ENCODE measurements at regions not wholly inside any gene's neighbourhood (a gene's known extent, or its start where the extent isn't known, plus 50 kb on each side); places are given as distances from the start of the nearest gene placed in this dataset.

DNA sequence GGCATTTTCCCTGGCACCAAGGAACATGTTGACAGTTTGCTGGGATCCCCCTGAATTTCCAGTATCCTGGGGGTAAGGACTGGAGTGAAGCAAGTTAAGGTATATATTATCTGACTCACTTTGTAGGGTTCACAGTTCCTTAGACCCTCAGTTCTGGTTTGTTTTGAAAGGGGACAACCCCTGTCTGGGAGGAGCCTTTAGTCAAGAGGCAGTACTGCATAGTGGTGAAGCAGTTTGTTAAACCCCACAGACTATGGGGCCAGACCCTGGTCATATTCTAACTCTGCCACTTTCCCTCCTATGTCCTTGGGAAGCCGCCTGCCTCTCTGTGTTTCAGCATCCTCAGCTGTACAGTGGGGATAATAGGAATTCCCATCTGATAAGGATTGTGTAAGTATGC, 145.5 kb upstream of the ZFHX3 start:
- Histone ChIP-seq H3K9me3 (peaks cover 8% of the 10 kb centered on the region), H3K9ac (no peak overlapping the region), H3K4me3 (no peak overlapping the region), H3K4me1 (peaks cover 22% of the 10 kb centered on the region), H3K27me3 (no peaks in the 10 kb centered on the region), H3K4me2 (no peak overlapping the region), H3K36me3 (no peaks in the 10 kb centered on the region), H4K20me1 (no peaks in the 10 kb centered on the region), H3K27ac (no peak overlapping the region)
- TF ChIP-seq Cebpa-rat (IDR thresholded peaks at IDR 0.05) = no peak

DNA sequence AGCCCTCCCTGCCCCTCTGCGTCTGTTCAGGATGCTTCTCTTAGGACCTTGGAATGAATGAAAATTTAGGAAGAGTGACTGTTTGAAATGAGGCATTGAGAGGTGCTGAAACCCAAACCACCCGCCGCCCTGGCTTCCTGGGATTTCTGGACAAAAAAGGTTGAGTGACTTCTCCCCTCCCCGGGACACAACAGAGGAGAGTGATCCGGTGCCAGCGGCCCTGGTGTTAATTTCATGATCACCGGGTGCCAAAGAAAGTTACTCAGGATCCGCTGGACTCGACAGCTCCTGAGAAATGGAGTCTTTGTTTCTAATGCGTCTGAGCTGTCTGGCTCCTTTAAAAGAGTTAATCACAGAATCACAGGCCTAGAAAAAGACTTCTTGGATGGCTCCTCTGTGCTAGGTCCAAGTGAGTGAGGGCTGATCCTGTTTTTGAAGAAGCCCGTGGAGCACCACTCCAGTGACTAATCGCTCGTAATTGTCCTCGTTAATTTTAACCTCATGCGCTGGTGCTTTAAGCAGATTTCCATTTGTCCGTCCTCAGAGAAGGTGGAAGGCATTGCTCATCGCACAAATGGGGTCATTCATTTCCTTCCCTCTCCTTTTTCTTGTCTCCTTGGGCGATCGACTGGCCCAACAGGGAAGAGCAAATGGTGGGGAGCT, 144.4 kb upstream of the ZFHX3 start:
- Histone ChIP-seq H3K27ac (no peak overlapping the region), H3K4me3 (no peak overlapping the region), H3K9ac (no peak overlapping the region), H4K20me1 (no peaks in the 10 kb centered on the region), H3K4me2 (peak overlapping the region; percentile 56; the same call in 1 of the 2 replicates), H3K27me3 (no peaks in the 10 kb centered on the region), H3K9me3 (peaks cover 8% of the 10 kb centered on the region), H3K4me1 (peaks cover 14% of the 10 kb centered on the region), H3K36me3 (no peaks in the 10 kb centered on the region)
- no peak for TF ChIP-seq Cebpa-rat (IDR thresholded peaks at IDR 0.05)

DNA sequence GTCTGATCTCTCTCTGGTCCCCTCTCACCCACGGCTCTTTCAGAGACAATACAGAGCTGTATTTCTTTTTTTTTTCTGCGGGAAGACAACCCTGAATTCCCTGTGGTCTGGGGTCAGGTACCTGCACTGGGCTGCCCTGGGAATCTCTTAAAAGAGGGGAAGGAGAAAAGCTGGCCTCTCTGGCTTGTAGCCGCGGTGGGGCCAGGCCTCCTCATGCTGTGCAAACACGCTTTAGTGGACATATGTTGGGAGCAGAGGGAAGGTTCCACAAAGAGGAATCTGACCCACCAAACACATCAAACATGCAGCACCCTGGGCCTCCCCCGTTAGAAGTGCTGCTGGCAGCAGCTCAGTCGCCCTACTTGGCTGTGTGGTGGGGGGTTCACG, 143.7 kb upstream of the ZFHX3 start:
- no peak overlapping the region for H3K4me3 ChIP-seq
- no peaks in the 10 kb centered on the region for H4K20me1 ChIP-seq
- no peak overlapping the region for H3K27ac ChIP-seq
- TF ChIP-seq Cebpa-rat (IDR thresholded peaks at IDR 0.05) = no peak
- peaks cover 14% of the 10 kb centered on the region for H3K4me1 ChIP-seq
- peaks cover 8% of the 10 kb centered on the region for H3K9me3 ChIP-seq
- H3K4me2 ChIP-seq = peak overlapping the region; percentile 56
- H3K9ac ChIP-seq = no peak overlapping the region
- no peaks in the 10 kb centered on the region for H3K36me3 ChIP-seq
- no peaks in the 10 kb centered on the region for H3K27me3 ChIP-seq

DNA sequence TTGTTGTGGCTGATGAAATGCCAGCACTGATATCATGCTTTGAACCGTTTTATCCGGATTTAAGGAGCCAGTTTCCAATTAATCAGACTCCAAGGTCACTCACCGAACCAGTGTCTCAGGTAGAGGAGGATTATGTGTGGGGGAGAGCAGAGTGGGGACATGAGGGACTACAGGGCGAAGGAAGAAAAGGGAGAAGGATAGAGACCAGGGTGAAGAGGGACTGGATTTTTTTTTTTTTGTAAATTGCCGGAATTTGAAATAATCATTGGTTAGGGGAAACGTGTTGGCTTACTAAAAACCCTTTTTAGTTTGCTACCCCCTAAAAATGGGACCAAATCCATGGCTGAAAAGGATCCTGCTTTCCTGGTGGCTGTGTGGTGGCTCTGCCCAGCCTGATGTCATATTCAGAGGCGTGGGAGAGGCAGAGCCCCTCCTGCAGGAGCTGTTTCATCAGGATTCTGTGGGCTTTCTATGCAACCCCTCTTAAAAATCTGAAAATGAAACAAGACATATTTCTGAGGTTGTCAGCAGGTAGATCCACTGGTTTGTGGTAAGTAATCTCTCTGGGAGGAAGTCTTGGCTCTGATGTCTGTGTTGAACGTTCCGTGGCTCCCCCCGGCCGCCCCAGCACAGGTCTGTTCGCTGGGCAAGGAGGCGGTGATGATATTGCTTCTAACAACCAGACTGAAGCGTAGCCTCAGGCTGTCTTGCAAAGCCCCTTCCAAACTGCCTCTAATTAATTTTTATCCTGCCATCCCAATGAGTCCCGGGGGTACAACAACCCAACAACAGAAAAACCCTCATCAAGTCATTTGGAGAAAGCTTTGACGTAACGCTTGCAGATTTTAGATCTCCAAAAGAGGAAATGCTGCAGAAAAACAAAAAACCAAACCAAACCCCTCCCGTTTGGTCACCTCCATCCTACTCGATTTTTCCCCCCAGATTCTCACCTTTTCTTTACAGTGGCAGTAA, 143.0 kb upstream of the ZFHX3 start:
- H3K27me3 ChIP-seq = no peaks in the 10 kb centered on the region
- H3K9me3 ChIP-seq = peaks cover 8% of the 10 kb centered on the region
- H3K36me3 ChIP-seq = no peaks in the 10 kb centered on the region
- no peak overlapping the region for H3K27ac ChIP-seq
- TF ChIP-seq Cebpa-rat (IDR thresholded peaks at IDR 0.05) = no peak
- H3K9ac ChIP-seq = no peak overlapping the region
- H3K4me1 ChIP-seq = peaks cover 14% of the 10 kb centered on the region
- peak overlapping the region; percentile 56 for H3K4me2 ChIP-seq
- H4K20me1 ChIP-seq = no peaks in the 10 kb centered on the region
- H3K4me3 ChIP-seq = no peak overlapping the region

DNA sequence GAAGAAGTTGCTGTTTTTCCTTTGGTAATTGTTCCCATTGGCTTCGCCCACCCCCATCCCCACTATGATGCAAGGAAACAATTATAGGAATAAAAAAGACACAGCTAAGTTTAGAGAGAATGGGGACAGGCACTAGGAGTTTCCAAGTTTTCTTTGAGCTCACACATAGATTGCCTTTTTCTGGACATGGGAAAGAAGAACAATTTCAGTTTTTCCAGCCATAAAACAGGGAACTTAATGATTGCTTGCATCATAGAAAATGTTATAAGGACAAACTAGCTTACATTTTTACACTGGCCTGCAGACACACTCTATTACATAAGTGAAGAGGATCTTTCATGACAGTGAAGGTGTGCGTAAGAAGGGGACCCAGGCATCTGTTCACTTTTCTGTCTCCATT, 142.3 kb upstream of the ZFHX3 start:
- Histone ChIP-seq H3K27me3 (no peaks in the 10 kb centered on the region), H3K4me2 (no peak overlapping the region), H3K36me3 (no peaks in the 10 kb centered on the region), H3K27ac (no peak overlapping the region), H3K9ac (no peak overlapping the region), H3K4me3 (no peak overlapping the region), H3K4me1 (peaks cover 14% of the 10 kb centered on the region), H4K20me1 (no peaks in the 10 kb centered on the region), H3K9me3 (peaks cover 8% of the 10 kb centered on the region)
- no peak for TF ChIP-seq Cebpa-rat (IDR thresholded peaks at IDR 0.05)

DNA sequence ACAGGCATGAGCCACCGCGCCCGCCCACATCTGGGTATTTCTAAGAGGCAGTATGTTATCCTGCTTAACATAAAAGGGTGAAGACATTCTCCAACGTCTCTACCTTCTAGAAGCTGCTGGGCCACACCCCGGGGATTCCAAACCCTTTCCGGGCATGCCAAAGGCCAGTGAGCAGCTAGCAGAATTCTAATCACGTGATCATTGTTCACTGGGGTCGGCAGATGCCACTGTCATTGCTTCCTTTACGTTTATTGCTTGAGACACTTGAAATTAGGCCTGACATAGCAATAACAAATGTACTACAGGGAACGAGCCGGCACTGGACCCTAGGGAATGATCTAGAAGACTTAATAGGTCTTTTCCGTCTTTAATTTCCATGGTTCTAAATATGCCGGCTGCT, 141.2 kb upstream of the ZFHX3 start:
- TF ChIP-seq Cebpa-rat (IDR thresholded peaks at IDR 0.05) = no peak
- H3K36me3 ChIP-seq = no peaks in the 10 kb centered on the region
- H3K9me3 ChIP-seq = peaks cover 8% of the 10 kb centered on the region
- no peaks in the 10 kb centered on the region for H4K20me1 ChIP-seq
- H3K4me2 ChIP-seq = no peak overlapping the region
- no peaks in the 10 kb centered on the region for H3K27me3 ChIP-seq
- H3K4me1 ChIP-seq = peaks cover 14% of the 10 kb centered on the region
- no peak overlapping the region for H3K4me3 ChIP-seq
- H3K27ac ChIP-seq = no peak overlapping the region
- H3K9ac ChIP-seq = no peak overlapping the region

DNA sequence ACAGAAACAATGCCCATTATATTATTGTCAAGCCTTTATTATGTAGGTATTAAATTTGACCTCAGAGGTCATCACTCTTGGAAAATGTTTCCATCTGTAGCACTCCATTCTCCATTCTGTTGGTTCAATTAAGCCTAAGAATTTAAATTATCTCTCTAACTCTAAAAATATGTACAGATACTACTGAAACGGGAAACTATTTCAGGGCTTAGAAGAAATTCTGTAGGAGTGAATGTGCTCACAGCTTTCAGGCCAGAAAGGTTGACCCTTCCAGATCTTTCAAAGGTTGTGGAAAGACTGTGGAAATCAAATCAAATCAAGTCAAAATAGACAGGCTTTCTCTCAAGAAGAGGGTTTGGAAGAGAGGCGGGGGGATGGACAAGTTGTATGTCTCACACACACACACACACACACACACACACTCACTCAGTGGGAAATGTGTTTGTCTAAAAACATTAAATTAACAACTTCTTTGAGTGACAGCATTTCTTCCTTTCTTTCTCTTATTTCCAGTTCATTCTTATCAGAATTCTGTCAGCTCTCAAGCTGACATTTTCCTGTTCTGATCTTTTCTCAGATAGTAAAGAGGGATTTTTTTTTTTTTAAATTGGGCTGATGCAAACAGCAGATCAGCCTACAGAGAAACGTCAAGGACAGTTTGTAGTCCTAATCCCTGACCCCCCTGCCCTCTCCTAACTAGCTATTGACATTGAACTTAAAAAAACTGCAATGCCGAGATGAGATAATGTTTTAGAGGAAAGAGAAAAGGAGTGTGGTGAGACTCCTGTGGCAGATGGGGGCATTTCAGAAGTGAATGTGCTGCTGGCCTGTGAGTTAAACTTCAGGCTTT, 139.0 kb upstream of the ZFHX3 start:
- Histone ChIP-seq H3K36me3 (no peaks in the 10 kb centered on the region), H3K4me1 (peaks cover 14% of the 10 kb centered on the region), H3K9me3 (peaks cover 8% of the 10 kb centered on the region), H3K27me3 (no peaks in the 10 kb centered on the region), H3K4me3 (no peak overlapping the region), H4K20me1 (no peaks in the 10 kb centered on the region), H3K27ac (no peak overlapping the region), H3K4me2 (no peak overlapping the region), H3K9ac (no peak overlapping the region)
- TF ChIP-seq Cebpa-rat (IDR thresholded peaks at IDR 0.05) = no peak

DNA sequence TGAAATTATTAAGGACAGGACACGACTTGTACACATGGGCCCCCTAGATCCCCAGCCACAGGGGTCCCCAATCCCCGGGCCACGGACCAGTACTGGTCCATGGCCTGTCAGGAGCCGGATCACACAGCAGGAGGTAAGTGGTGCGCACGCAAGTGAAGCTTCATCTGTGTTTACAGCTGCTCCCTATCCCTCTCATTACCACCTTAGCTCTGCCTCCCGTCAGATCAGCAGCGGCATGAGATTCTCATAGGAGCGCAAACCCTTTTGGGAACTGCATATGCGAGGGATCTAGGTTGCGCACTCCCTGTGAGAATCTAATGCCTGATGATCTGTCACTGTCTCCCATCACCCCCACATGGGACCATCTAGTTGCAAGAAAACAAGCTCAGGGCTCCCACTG, 137.8 kb upstream of the ZFHX3 start:
- Histone ChIP-seq H3K27ac (no peak overlapping the region), H3K27me3 (no peaks in the 10 kb centered on the region), H4K20me1 (no peaks in the 10 kb centered on the region), H3K4me2 (no peak overlapping the region), H3K9ac (no peak overlapping the region), H3K4me3 (no peak overlapping the region), H3K4me1 (peaks cover 1% of the 10 kb centered on the region; the same call in 1 of the 2 replicates), H3K9me3 (peaks cover 3% of the 10 kb centered on the region; the same call in 1 of the 2 replicates), H3K36me3 (no peaks in the 10 kb centered on the region)
- TF ChIP-seq Cebpa-rat (IDR thresholded peaks at IDR 0.05) = no peak

DNA sequence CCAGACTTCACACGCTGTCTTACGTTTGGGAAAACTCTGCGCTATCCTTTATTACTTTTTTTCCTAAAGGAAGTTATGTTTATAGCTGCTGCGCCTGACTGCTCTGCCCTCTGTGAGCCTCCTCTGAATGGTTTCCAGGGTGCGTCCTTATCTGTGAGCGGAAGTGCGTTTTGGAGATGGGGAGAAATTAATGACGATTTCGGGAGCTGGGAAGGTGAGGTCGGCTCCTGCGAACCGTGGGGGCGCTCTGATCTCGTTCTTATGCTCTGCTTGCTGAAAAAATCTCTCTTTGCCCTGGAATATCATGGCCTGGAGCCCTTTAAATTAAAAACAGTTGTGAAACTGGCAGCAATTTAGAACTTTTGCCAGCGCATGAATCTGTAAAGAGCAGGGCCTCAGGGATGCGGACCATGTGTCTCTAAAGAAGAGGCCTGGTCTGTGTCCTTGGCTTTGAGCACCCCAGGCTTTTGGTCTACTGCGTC, 135.7 kb upstream of the ZFHX3 start:
- Histone ChIP-seq H3K27me3 (no peaks in the 10 kb centered on the region), H3K4me1 (peaks cover 12% of the 10 kb centered on the region), H3K36me3 (no peaks in the 10 kb centered on the region), H3K9ac (no peak overlapping the region), H3K4me3 (no peak overlapping the region), H3K4me2 (no peak overlapping the region), H4K20me1 (no peaks in the 10 kb centered on the region), H3K9me3 (no peaks in the 10 kb centered on the region), H3K27ac (no peak overlapping the region)
- no peak for TF ChIP-seq Cebpa-rat (IDR thresholded peaks at IDR 0.05)

Measured in BLaER1 (cell line).